HCT116 (cell line): ENCODE measurements at regions not wholly inside any gene's neighbourhood (a gene's known extent, or its start where the extent isn't known, plus 50 kb on each side); places are given as distances from the start of the nearest gene placed in this dataset.

Experiments used
- ATAC-seq: fragments of 200-7000 bp; cut with Tn5 transposase; 2 replicates; pipeline ENCODE4 v1.9.1; 2020; ENCODE audit warnings: mild to moderate bottlenecking, moderate library complexity
- BruUV-seq: library from RNA; stranded (reverse); fragments of 400-500 nt; replicated peaks from 2 replicates; lab custom pipeline; 2021; lab: Mats Ljungman, UMichigan
- CTCF ChIA-PET: fragments of 300-600 bp; sonication (Branson Sonifier 250); formaldehyde crosslinking; loops from one replicate; lab custom pipeline; 2021; ENCODE audit warnings: antibody characterized with exemption; lab: Charles Lee
- POLR2A ChIA-PET: fragments of 300-600, 350-600 bp; sonication (Branson Sonifier 250); formaldehyde crosslinking; loops from one replicate; lab custom pipeline; 2021; ENCODE audit warnings: antibody characterized with exemption; lab: Charles Lee
- RAD21 ChIA-PET, 2 experiments: fragments of 300-600 bp; sonication (Branson Sonifier 250); formaldehyde crosslinking; loops; one replicate each; lab custom pipeline; 2023; ENCODE audit warnings: low total read pairs in 2 of 2; ENCODE audit not compliant: uncharacterized antibody in 2 of 2, unreplicated experiment in 2 of 2, low non-redundant PET in 1 of 2; lab: Charles Lee
- DNase-seq: peaks from one replicate; pipeline ENCODE4 v3.0.0-alpha.2; 2010; ENCODE audit warnings: low read depth, low spot score
- H2AFZ ChIP-seq: fragments of 200-600 bp; shearing (Covaris generic), sonication (generic); 2 replicates; pipeline ENCODE4 v1.6.1; 2017; ENCODE audit warnings: low read depth, mixed run types, mixed read lengths, antibody characterized with exemption, low read length; ENCODE audit not compliant: poor library complexity, severe bottlenecking
- H3K27ac ChIP-seq: 2 replicates; pipeline ENCODE4 v1.5.1; 2012; ENCODE audit warnings: low read depth, low read length
- H3K27me3 ChIP-seq: fragments of 200-600 bp; sonication (generic); 2 replicates; pipeline ENCODE4 v1.6.1; 2016; ENCODE audit warnings: mixed run types, low read length, mixed read lengths; ENCODE audit not compliant: insufficient read depth
- H3K36me3 ChIP-seq, 2 experiments: fragments of 200-500 bp in 1 of 2; fragments of 200-600 bp in 1 of 2; sonication (Bioruptor generic) in 1 of 2; sonication (generic) in 1 of 2; 2 replicates each; pipeline versions ENCODE4 v1.5.1 to v1.6.1; 2014 to 2016; ENCODE audit warnings: low read length in 2 of 2, inconsistent platforms in 1 of 2, mixed read lengths in 1 of 2, mixed run types in 1 of 2; ENCODE audit not compliant: insufficient read depth in 2 of 2, control insufficient read depth in 1 of 2
- H3K4me1 ChIP-seq, 2 experiments: fragments of 200-600 bp in 1 of 2; sonication (generic) in 1 of 2; 2 replicates each; pipeline versions ENCODE4 v1.5.1 to v1.6.1; 2012 to 2017; ENCODE audit warnings: low read length in 2 of 2, inconsistent platforms in 1 of 2, mild to moderate bottlenecking in 1 of 2, mixed read lengths in 1 of 2, mixed run types in 1 of 2, moderate library complexity in 1 of 2; ENCODE audit not compliant: insufficient read depth in 2 of 2, control insufficient read depth in 1 of 2
- H3K4me2 ChIP-seq: fragments of 200-600 bp; sonication (generic); 2 replicates; pipeline ENCODE4 v1.6.1; 2017; ENCODE audit warnings: mixed run types, low read length, mixed read lengths
- H3K4me3 ChIP-seq, 2 experiments: fragments of 200-600 bp in 1 of 2; sonication (generic) in 1 of 2; replicated peaks in 1 of 2; 2 replicates each; pipeline ENCODE4 v1.5.1; 2011 to 2016; ENCODE audit warnings: low read length in 2 of 2, control low read depth in 1 of 2, low read depth in 1 of 2, mild to moderate bottlenecking in 1 of 2, mixed read lengths in 1 of 2, mixed run types in 1 of 2
- H3K79me2 ChIP-seq: fragments of 200-600 bp; sonication (generic); 2 replicates; pipeline ENCODE4 v1.6.1; 2017; ENCODE audit warnings: mild to moderate bottlenecking, mixed run types, low read length, moderate library complexity, mixed read lengths; ENCODE audit not compliant: insufficient read depth
- H3K9ac ChIP-seq: fragments of 200-600 bp; sonication (generic); 2 replicates; pipeline ENCODE4 v1.6.1; 2016; ENCODE audit warnings: low read length, mixed read lengths
- H3K9me2 ChIP-seq: fragments of 200-600 bp; sonication (generic), shearing (Covaris generic); 2 replicates; pipeline ENCODE4 v1.6.1; 2017; ENCODE audit warnings: mixed run types, mild to moderate bottlenecking, moderate library complexity; ENCODE audit not compliant: insufficient read depth
- H3K9me3 ChIP-seq, 2 experiments: fragments of 200-500 bp in 1 of 2; fragments of 200-600 bp in 1 of 2; sonication (Bioruptor generic) in 1 of 2; sonication (generic) in 1 of 2; 2 replicates each; pipeline ENCODE4 v1.6.1; 2014 to 2017; ENCODE audit warnings: low read length in 2 of 2, mixed read lengths in 2 of 2, inconsistent platforms in 1 of 2, low read depth in 1 of 2, mild to moderate bottlenecking in 1 of 2, mixed run types in 1 of 2, moderate library complexity in 1 of 2; ENCODE audit not compliant: control insufficient read depth in 1 of 2, insufficient read depth in 1 of 2
- H4K20me1 ChIP-seq: fragments of 200-600 bp; sonication (generic), shearing (Covaris generic); 2 replicates; pipeline ENCODE4 v1.6.1; 2017; ENCODE audit warnings: mixed run types, mild to moderate bottlenecking, moderate library complexity; ENCODE audit not compliant: insufficient read depth
- CBX3 ChIP-seq: IDR thresholded peaks from 2 replicates; pipeline ENCODE4 v1.6.1; 2012; ENCODE audit warnings: low read depth
- EGR1 ChIP-seq: IDR thresholded peaks from 2 replicates; pipeline ENCODE4 v1.6.1; 2012; ENCODE audit warnings: low read depth
- ELF1 ChIP-seq: IDR thresholded peaks from 2 replicates; pipeline ENCODE4 v1.6.1; 2012; ENCODE audit warnings: low read depth, borderline replicate concordance
- EZH2 ChIP-seq: fragments of 200-600 bp; sonication (generic); IDR thresholded peaks from 2 replicates; pipeline ENCODE4 v1.6.1; 2017; ENCODE audit warnings: antibody characterized with exemption, mixed run types
- EZH2phosphoT487 ChIP-seq: fragments of 200-600 bp; IDR thresholded peaks from 2 replicates; pipeline ENCODE4 v1.6.1; 2018; ENCODE audit warnings: antibody characterized with exemption, borderline replicate concordance
- FOSL1 ChIP-seq: IDR thresholded peaks from 2 replicates; pipeline ENCODE4 v1.6.1; 2012; ENCODE audit warnings: low read depth
- JUND ChIP-seq: IDR thresholded peaks from 2 replicates; pipeline ENCODE4 v1.6.1; 2012
- POLR2A ChIP-seq: IDR thresholded peaks from 2 replicates; pipeline ENCODE4 v1.7.0; 2011; ENCODE audit warnings: borderline replicate concordance; ENCODE audit not compliant: insufficient read depth, insufficient read length; ENCODE audit errors: extremely low read depth
- POLR2AphosphoS5 ChIP-seq: IDR thresholded peaks from 2 replicates; pipeline ENCODE4 v1.6.1; 2011; ENCODE audit warnings: mild to moderate bottlenecking, low read depth, low read length, moderate library complexity
- RAD21 ChIP-seq: IDR thresholded peaks from 2 replicates; pipeline ENCODE4 v1.6.1; 2012; ENCODE audit warnings: low read depth, mild to moderate bottlenecking
- SP1 ChIP-seq: IDR thresholded peaks from 2 replicates; pipeline ENCODE4 v1.6.1; 2012; ENCODE audit warnings: low read depth
- SRF ChIP-seq: IDR thresholded peaks from 2 replicates; pipeline ENCODE4 v1.6.1; 2012; ENCODE audit warnings: low read depth
- TCF7L2 ChIP-seq: IDR thresholded peaks from 2 replicates; pipeline ENCODE4 v1.7.0; 2011; ENCODE audit warnings: borderline replicate concordance, inconsistent platforms; ENCODE audit not compliant: insufficient read depth, insufficient read length; ENCODE audit errors: extremely low read depth
- YY1 ChIP-seq: IDR thresholded peaks from 2 replicates; pipeline ENCODE4 v1.6.1; 2011; ENCODE audit warnings: low read length, low read depth, moderate library complexity, mild to moderate bottlenecking; ENCODE audit not compliant: insufficient replicate concordance; ENCODE audit errors: extremely low read depth
- ZFX ChIP-seq: fragments of 450-650 bp; IDR thresholded peaks from 2 replicates; pipeline ENCODE4 v1.6.1; 2017
- intact Hi-C: fragments of 100-400 bp; cut with micrococcal nuclease; formaldehyde crosslinking; loops from 2 replicates; pipeline ENCODE4 v1.10.0; 2022
- TF ChIP-seq, protein P1 (sequence below): IDR thresholded peaks from 2 replicates; pipeline ENCODE4 v1.6.1; 2012
- TF ChIP-seq, protein P2 (sequence below): IDR thresholded peaks from 2 replicates; pipeline ENCODE4 v1.6.1; 2012; ENCODE audit warnings: low read depth
- TF ChIP-seq, protein P3 (sequence below): IDR thresholded peaks from 2 replicates; pipeline ENCODE4 v1.6.1; 2012
- TF ChIP-seq, protein P4 (sequence below): IDR thresholded peaks from 2 replicates; pipeline ENCODE4 v1.6.1; 2011; ENCODE audit warnings: mild to moderate bottlenecking, low read length, moderate library complexity; ENCODE audit not compliant: insufficient replicate concordance; ENCODE audit errors: extremely low read depth

DNA sequence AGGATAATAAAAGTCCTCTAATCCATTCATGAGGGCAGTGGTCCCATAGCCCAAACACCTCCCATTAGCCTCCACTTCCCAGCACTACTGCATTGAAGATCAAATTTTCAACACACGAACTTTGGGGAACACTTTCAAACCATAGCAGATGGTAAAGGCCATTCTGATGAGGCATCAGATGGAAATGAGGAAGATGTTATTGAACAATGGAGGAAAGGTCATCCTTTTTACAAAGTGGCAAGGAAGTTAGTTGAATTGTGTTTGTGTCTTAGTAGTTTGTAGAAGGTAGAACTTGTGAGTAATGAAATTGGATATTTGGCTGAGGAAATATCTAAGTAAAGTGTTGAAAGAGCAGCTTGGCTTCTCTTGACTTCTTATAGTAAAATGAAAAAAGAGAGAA, 93.3 kb upstream of the NLRP1 start:
- BruUV-seq = no TSS peak
- RAD21 ChIA-PET = no interaction called here
- CTCF ChIA-PET = interaction anchor here (1.9 kb wide), 1 partner anchor 10 kb away, joined by 7 read pairs; no protein-coding TSS in a partner anchor

More for the DNA sequence above, 93.3 kb upstream of the NLRP1 start:
- Histone ChIP-seq H3K27me3 (peaks cover 80% of the 10 kb centered on the region), H3K36me3 (no peaks in the 10 kb centered on the region), H3K4me1 (no peaks in the 10 kb centered on the region), H3K9me2 (no peaks in the 10 kb centered on the region), H3K27ac (no peak overlapping the region), H2AFZ (no peak overlapping the region), H3K9me3 (no peaks in the 10 kb centered on the region), H4K20me1 (no peaks in the 10 kb centered on the region), H3K79me2 (no peaks in the 10 kb centered on the region), H3K4me3 (no peak overlapping the region)
- no peak for ATAC-seq
- POLR2A ChIA-PET = no interaction called here
- no peak for DNase-seq
- intact Hi-C loops = no loop called here
- TF ChIP-seq, protein P1, sequence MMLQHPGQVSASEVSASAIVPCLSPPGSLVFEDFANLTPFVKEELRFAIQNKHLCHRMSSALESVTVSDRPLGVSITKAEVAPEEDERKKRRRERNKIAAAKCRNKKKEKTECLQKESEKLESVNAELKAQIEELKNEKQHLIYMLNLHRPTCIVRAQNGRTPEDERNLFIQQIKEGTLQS = no peak
- TF ChIP-seq EZH2phosphoT487 = no peak
- TF ChIP-seq, protein P2, sequence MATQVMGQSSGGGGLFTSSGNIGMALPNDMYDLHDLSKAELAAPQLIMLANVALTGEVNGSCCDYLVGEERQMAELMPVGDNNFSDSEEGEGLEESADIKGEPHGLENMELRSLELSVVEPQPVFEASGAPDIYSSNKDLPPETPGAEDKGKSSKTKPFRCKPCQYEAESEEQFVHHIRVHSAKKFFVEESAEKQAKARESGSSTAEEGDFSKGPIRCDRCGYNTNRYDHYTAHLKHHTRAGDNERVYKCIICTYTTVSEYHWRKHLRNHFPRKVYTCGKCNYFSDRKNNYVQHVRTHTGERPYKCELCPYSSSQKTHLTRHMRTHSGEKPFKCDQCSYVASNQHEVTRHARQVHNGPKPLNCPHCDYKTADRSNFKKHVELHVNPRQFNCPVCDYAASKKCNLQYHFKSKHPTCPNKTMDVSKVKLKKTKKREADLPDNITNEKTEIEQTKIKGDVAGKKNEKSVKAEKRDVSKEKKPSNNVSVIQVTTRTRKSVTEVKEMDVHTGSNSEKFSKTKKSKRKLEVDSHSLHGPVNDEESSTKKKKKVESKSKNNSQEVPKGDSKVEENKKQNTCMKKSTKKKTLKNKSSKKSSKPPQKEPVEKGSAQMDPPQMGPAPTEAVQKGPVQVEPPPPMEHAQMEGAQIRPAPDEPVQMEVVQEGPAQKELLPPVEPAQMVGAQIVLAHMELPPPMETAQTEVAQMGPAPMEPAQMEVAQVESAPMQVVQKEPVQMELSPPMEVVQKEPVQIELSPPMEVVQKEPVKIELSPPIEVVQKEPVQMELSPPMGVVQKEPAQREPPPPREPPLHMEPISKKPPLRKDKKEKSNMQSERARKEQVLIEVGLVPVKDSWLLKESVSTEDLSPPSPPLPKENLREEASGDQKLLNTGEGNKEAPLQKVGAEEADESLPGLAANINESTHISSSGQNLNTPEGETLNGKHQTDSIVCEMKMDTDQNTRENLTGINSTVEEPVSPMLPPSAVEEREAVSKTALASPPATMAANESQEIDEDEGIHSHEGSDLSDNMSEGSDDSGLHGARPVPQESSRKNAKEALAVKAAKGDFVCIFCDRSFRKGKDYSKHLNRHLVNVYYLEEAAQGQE = no peak
- TF ChIP-seq RAD21 = no peak
- TF ChIP-seq, protein P3, sequence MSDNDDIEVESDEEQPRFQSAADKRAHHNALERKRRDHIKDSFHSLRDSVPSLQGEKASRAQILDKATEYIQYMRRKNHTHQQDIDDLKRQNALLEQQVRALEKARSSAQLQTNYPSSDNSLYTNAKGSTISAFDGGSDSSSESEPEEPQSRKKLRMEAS = no peak
- TF ChIP-seq FOSL1 = no peak
- TF ChIP-seq, protein P4, sequence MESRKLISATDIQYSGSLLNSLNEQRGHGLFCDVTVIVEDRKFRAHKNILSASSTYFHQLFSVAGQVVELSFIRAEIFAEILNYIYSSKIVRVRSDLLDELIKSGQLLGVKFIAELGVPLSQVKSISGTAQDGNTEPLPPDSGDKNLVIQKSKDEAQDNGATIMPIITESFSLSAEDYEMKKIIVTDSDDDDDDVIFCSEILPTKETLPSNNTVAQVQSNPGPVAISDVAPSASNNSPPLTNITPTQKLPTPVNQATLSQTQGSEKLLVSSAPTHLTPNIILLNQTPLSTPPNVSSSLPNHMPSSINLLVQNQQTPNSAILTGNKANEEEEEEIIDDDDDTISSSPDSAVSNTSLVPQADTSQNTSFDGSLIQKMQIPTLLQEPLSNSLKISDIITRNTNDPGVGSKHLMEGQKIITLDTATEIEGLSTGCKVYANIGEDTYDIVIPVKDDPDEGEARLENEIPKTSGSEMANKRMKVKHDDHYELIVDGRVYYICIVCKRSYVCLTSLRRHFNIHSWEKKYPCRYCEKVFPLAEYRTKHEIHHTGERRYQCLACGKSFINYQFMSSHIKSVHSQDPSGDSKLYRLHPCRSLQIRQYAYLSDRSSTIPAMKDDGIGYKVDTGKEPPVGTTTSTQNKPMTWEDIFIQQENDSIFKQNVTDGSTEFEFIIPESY = no peak
- no peak for TF ChIP-seq YY1
- TF ChIP-seq EGR1 = no peak
- TF ChIP-seq TCF7L2 = no peak
- TF ChIP-seq ZFX = no peak
- TF ChIP-seq EZH2 = no peak
- no peak for TF ChIP-seq CBX3
- TF ChIP-seq JUND = no peak
- TF ChIP-seq POLR2AphosphoS5 = no peak
- no peak for TF ChIP-seq POLR2A
- TF ChIP-seq SRF = no peak
- TF ChIP-seq SP1 = no peak
- no peak for TF ChIP-seq ELF1
- TF ChIP-seq, all 23 proteins: peak for 0
- H3K4me2 ChIP-seq = no peak overlapping the region
- H3K9ac ChIP-seq = no peak overlapping the region
